ENCODE measurements at regions not wholly inside any gene's neighbourhood (a gene's known extent, or its start where the extent isn't known, plus 50 kb on each side); places are given as distances from the start of the nearest gene placed in this dataset.

- TF ChIP-seq CTCF (IDR thresholded peaks at IDR 0.05; ENCODE audit: low read depth, low read length), result no peak
- DNase-seq (ENCODE audit: low read depth, low spot score), result no peak
- no peak overlapping the region for H3K4me3 ChIP-seq (ENCODE audit: low read depth, low read length)
- in situ Hi-C loops (cut with HindIII; ENCODE audit: low sequenced_read_pairs), result no loop called here
Observed at GRCh38 chr2:228802181-228803071, 468.7 kb downstream of the PID1 start.

- TF ChIP-seq CTCF (IDR thresholded peaks at IDR 0.05; ENCODE audit: low read depth, low read length), result no peak
- H3K4me3 ChIP-seq (ENCODE audit: low read depth, low read length), result no peak overlapping the region
- DNase-seq (ENCODE audit: low read depth, low spot score), result no peak
- in situ Hi-C loops (cut with HindIII; ENCODE audit: low sequenced_read_pairs), result no loop called here
Observed at GRCh38 chr2:228801451-228801850, 469.6 kb downstream of the PID1 start.

- in situ Hi-C loops (cut with HindIII; ENCODE audit: low sequenced_read_pairs), result no loop called here
- no peak for TF ChIP-seq CTCF (IDR thresholded peaks at IDR 0.05; ENCODE audit: low read depth, low read length)
- DNase-seq (ENCODE audit: low read depth, low spot score), result no peak
- no peak overlapping the region for H3K4me3 ChIP-seq (ENCODE audit: low read depth, low read length)
Observed at GRCh38 chr2:228799208-228799588, 471.9 kb downstream of the PID1 start.

GRCh38 chr2:228798458-228799207, 472.5 kb downstream of the PID1 start:
- in situ Hi-C loops (cut with HindIII; ENCODE audit: low sequenced_read_pairs), result no loop called here
- TF ChIP-seq CTCF (IDR thresholded peaks at IDR 0.05; ENCODE audit: low read depth, low read length), result no peak
- DNase-seq (ENCODE audit: low read depth, low spot score), result no peak
- H3K4me3 ChIP-seq (ENCODE audit: low read depth, low read length), result no peak overlapping the region

GRCh38 chr2:228796386-228796785, 474.7 kb downstream of the PID1 start:
- in situ Hi-C loops (cut with HindIII; ENCODE audit: low sequenced_read_pairs), result no loop called here
- TF ChIP-seq CTCF (IDR thresholded peaks at IDR 0.05; ENCODE audit: low read depth, low read length), result no peak

GRCh38 chr2:228793116-228793515, 478.0 kb downstream of the PID1 start:
- in situ Hi-C loops (cut with HindIII; ENCODE audit: low sequenced_read_pairs), result no loop called here
- TF ChIP-seq CTCF (IDR thresholded peaks at IDR 0.05; ENCODE audit: low read depth, low read length), result no peak
- DNase-seq (ENCODE audit: low read depth, low spot score), result no peak
- no peak overlapping the region for H3K4me3 ChIP-seq (ENCODE audit: low read depth, low read length)

More at GRCh38 chr2:228796386-228796785, 474.7 kb downstream of the PID1 start:
- DNase-seq (ENCODE audit: low read depth, low spot score), result no peak
- no peak overlapping the region for H3K4me3 ChIP-seq (ENCODE audit: low read depth, low read length)
